K562 (cell line): ENCODE measurements at regions not wholly inside any gene's neighbourhood (a gene's known extent, or its start where the extent isn't known, plus 50 kb on each side); places are given as distances from the start of the nearest gene placed in this dataset.

Source experiments
- ATAC-seq: fragments of 200-7000 bp; cut with Tn5 transposase; 3 replicates; pipeline ENCODE4 v1.9.1; 2020; ENCODE audit warnings: moderate library complexity
- BruUV-seq: library from RNA; stranded (reverse); fragments of 400-500 nt; replicated peaks from 2 replicates; lab custom pipeline; 2021; lab: Mats Ljungman, UMichigan
- CTCF ChIA-PET: fragments of 300-600 bp; formaldehyde crosslinking; extraction: SDS; loops from one replicate; lab custom pipeline; 2021; ENCODE audit warnings: low intra/inter-chr PET ratio; lab: Yijun Ruan, JAX
- POLR2A ChIA-PET: fragments of 300-600, 350-650 bp; sonication (Branson Sonifier 250); formaldehyde crosslinking; extraction: SDS; loops from one replicate; lab custom pipeline; 2021; ENCODE audit warnings: antibody characterized with exemption, inconsistent platforms; lab: Yijun Ruan, JAX
- DNase-seq, 4 experiments: peaks; one replicate each; pipeline versions ENCODE4 v3.0.0 to v3.0.0-alpha.2; 2011 to 2018; ENCODE audit warnings: low spot score in 3 of 4, mixed read lengths in 3 of 4; ENCODE audit errors: extremely low read depth in 1 of 4
- FAIRE-seq: peaks from 2 replicates; lab custom pipeline; 2011; peaks lifted over from hg19 to GRCh38; lab: Jason Lieb, UNC
- H2AFZ ChIP-seq: 2 replicates; pipeline ENCODE4 v1.6.0; 2011; ENCODE audit warnings: low read depth, low read length, control low read depth, inconsistent platforms
- H3K27ac ChIP-seq: fragments of 200-600 bp; 3 replicates; pipeline ENCODE4 v1.8.0; 2011; ENCODE audit warnings: low read depth, mild to moderate bottlenecking, control low read depth, inconsistent platforms, low read length, moderate library complexity, mixed read lengths; ENCODE audit errors: extremely low read depth
- H3K27me3 ChIP-seq, 2 experiments: fragments of 300-600 bp in 1 of 2; 2 replicates in 1 of 2; 3 replicates in 1 of 2; pipeline versions ENCODE4 v1.6.0 to v1.8.0; 2011; ENCODE audit warnings: inconsistent platforms in 2 of 2, low read length in 2 of 2, mild to moderate bottlenecking in 1 of 2, mixed read lengths in 1 of 2, moderate library complexity in 1 of 2; ENCODE audit not compliant: control insufficient read depth in 2 of 2, insufficient read depth in 2 of 2
- H3K36me3 ChIP-seq: fragments of 300-600 bp; 3 replicates; pipeline ENCODE4 v1.8.0; 2011; ENCODE audit warnings: mild to moderate bottlenecking, low read length, inconsistent platforms; ENCODE audit not compliant: control insufficient read depth, insufficient read depth
- H3K4me1 ChIP-seq, 2 experiments: fragments of 200-600 bp in 1 of 2; replicated peaks in 1 of 2; 2 replicates in 1 of 2; 3 replicates in 1 of 2; pipeline versions ENCODE4 v1.5.1 to v1.8.0; 2011; ENCODE audit warnings: inconsistent platforms in 2 of 2, low read length in 2 of 2, mild to moderate bottlenecking in 1 of 2, mixed read lengths in 1 of 2, moderate library complexity in 1 of 2; ENCODE audit not compliant: control insufficient read depth in 2 of 2, insufficient read depth in 2 of 2
- H3K4me2 ChIP-seq: 2 replicates; pipeline ENCODE4 v1.6.1; 2011; ENCODE audit warnings: low read length, control low read depth, inconsistent platforms, mixed read lengths; ENCODE audit not compliant: insufficient read depth
- H3K4me3 ChIP-seq: fragments of 200-600 bp; sonication (generic), shearing (Covaris generic); 2 replicates; pipeline ENCODE4 v1.5.1; 2016; ENCODE audit warnings: control low read depth, inconsistent platforms
- H3K79me2 ChIP-seq: fragments of 200-600 bp; 3 replicates; pipeline ENCODE4 v1.8.0; 2011; ENCODE audit warnings: low read length, inconsistent platforms; ENCODE audit not compliant: control insufficient read depth, insufficient read depth
- H3K9ac ChIP-seq, 2 experiments: 2 replicates each; pipeline versions ENCODE4 v1.6.0 to v1.6.1; 2011; ENCODE audit warnings: low read depth in 2 of 2, low read length in 2 of 2, control low read depth in 1 of 2, inconsistent platforms in 1 of 2, mild to moderate bottlenecking in 1 of 2, mixed read lengths in 1 of 2; ENCODE audit not compliant: insufficient read depth in 1 of 2
- H3K9me1 ChIP-seq: one replicate; pipeline ENCODE4 v1.6.0; 2011; ENCODE audit warnings: inconsistent platforms, mild to moderate bottlenecking, low read length, moderate library complexity; ENCODE audit not compliant: control insufficient read depth, insufficient read depth
- H3K9me3 ChIP-seq: replicated peaks from 2 replicates; pipeline ENCODE4 v1.5.1; 2011; ENCODE audit warnings: low read depth, low read length, inconsistent platforms; ENCODE audit not compliant: control insufficient read depth, insufficient read depth
- H4K20me1 ChIP-seq: replicated peaks from 2 replicates; pipeline ENCODE4 v1.6.1; 2011; ENCODE audit warnings: low read length, inconsistent platforms, mixed read lengths; ENCODE audit not compliant: control insufficient read depth, insufficient read depth
- BRF2 ChIP-seq: IDR thresholded peaks from 3 replicates; pipeline ENCODE4 v1.6.1; 2011; ENCODE audit warnings: borderline replicate concordance, mild to moderate bottlenecking; ENCODE audit not compliant: insufficient read length, insufficient read depth
- HMG20A ChIP-seq: fragments of 450-650 bp; formaldehyde crosslinking; conservative IDR thresholded peaks from 2 replicates; pipeline ENCODE4 v1.4.0; 2020; ENCODE audit warnings: mild to moderate bottlenecking, mixed read lengths
- HMG20B ChIP-seq: fragments of 250-450 bp; sonication (Bioruptor Pico); IDR thresholded peaks from 2 replicates; pipeline ENCODE4 v1.5.0; 2021; ENCODE audit warnings: mild to moderate bottlenecking
- NRF1 ChIP-seq, 2 experiments: fragments of 450-650 bp; IDR thresholded peaks in 1 of 2; conservative IDR thresholded peaks in 1 of 2; 2 replicates each; pipeline ENCODE4 v1.6.1; 2014; ENCODE audit warnings: mild to moderate bottlenecking in 2 of 2
- RNF2 ChIP-seq: sonication (generic); IDR thresholded peaks from 2 replicates; pipeline ENCODE4 v1.6.1; 2016
- SMAD1 ChIP-seq: fragments of 150-350 bp; IDR thresholded peaks from 2 replicates; pipeline ENCODE4 v1.6.1; 2014; ENCODE audit warnings: low read length, low read depth; ENCODE audit not compliant: partially characterized antibody
- TFAM ChIP-seq: fragments of 250-450 bp; sonication (Bioruptor Pico); conservative IDR thresholded peaks from 2 replicates; pipeline ENCODE4 v1.5.0; 2021; ENCODE audit warnings: mild to moderate bottlenecking, moderate library complexity
- WGBS: fragments of 100-300 bp; shearing (Covaris generic); methylation state at CpG from one replicate; pipeline ENCODE4 v1.1.6; 2016; ENCODE audit warnings: low coverage, mixed read lengths; ENCODE audit not compliant: insufficient coverage; ENCODE audit errors: missing lambda C conversion rate; 5-methylcytosine and 5-hydroxymethylcytosine counted together
- in situ Hi-C: fragments of 300-500 bp; cut with MboI; formaldehyde crosslinking; loops from 4 replicates; pipeline ENCODE4 v1.15.0; 2018; ENCODE audit warnings: inconsistent platforms, mixed read lengths
- intact Hi-C: fragments of 100-400 bp; cut with micrococcal nuclease; formaldehyde crosslinking; loops from 2 replicates; pipeline ENCODE4 v1.14.2; 2022

GRCh38 chr1:168490306-168490705, 53.5 kb downstream of the XCL2 start:
- TF ChIP-seq BRF2 = no peak
- TF ChIP-seq RNF2 = no peak
- TF ChIP-seq TFAM (CRISPR knock-in tag) = no peak
- TF ChIP-seq SMAD1 = no peak
- no peak for TF ChIP-seq HMG20A (CRISPR knock-in tag)
- Histone ChIP-seq H2AFZ (no peak overlapping the region), H3K27me3 (peaks cover 0 to 8% of the 10 kb centered on the region in 2 experiments; a peak in 2 of 5 replicates), H3K79me2 (no peaks in the 10 kb centered on the region), H3K9me1 (no peaks in the 10 kb centered on the region), H3K4me1 (no peaks in the 10 kb centered on the region), H3K27ac (no peak overlapping the region), H3K9ac (no peak overlapping the region), H3K4me3 (no peak overlapping the region), H3K9me3 (no peaks in the 10 kb centered on the region), H3K4me2 (no peak overlapping the region), H4K20me1 (no peaks in the 10 kb centered on the region), H3K36me3 (no peaks in the 10 kb centered on the region)
- in situ Hi-C loops (no loop called here), intact Hi-C loops (no loop called here)
- DNase-seq = no peak
- ChIA-PET POLR2A (no interaction called here), CTCF (no interaction called here)
- no TSS peak for BruUV-seq
- no peak for FAIRE-seq
- ATAC-seq = no peak

- H4K20me1 ChIP-seq = no peaks in the 10 kb centered on the region
- H3K9me1 ChIP-seq = no peaks in the 10 kb centered on the region
- H3K36me3 ChIP-seq = no peaks in the 10 kb centered on the region
- BruUV-seq = no TSS peak
- no peak overlapping the region for H3K27ac ChIP-seq
- H3K9me3 ChIP-seq = no peaks in the 10 kb centered on the region
- intact Hi-C loops = no loop called here
- in situ Hi-C loops = no loop called here
- no peak overlapping the region for H3K4me2 ChIP-seq
- ChIA-PET CTCF (no interaction called here), POLR2A (no interaction called here)
- peaks cover 0 to 2% of the 10 kb centered on the region in 2 experiments; a peak in 2 of 5 replicates for H3K27me3 ChIP-seq
- no peak overlapping the region for H2AFZ ChIP-seq
- TF ChIP-seq HMG20B (CRISPR knock-in tag) (no peak), NRF1 (conservative IDR thresholded peaks at IDR 0.05 in 1 of 2, IDR thresholded peaks at IDR 0.05 in 1 of 2) (no peak)
- H3K4me1 ChIP-seq = no peaks in the 10 kb centered on the region
- H3K4me3 ChIP-seq = no peak overlapping the region
- no peaks in the 10 kb centered on the region for H3K79me2 ChIP-seq
- no peak for DNase-seq
- no peak overlapping the region for H3K9ac ChIP-seq
- no peak for ATAC-seq
- no peak for FAIRE-seq
- 0% methylated on average over 1 of the region's 1 CpG for WGBS
Observed at GRCh38 chr1:168488138-168488537, 55.7 kb downstream of the XCL2 start.
